ENCODE measurements at regions not wholly inside any gene's neighbourhood (a gene's known extent, or its start where the extent isn't known, plus 50 kb on each side); places are given as distances from the start of the nearest gene placed in this dataset.

- no peak for DNase-seq
- H3K4me1 ChIP-seq (ENCODE audit: control insufficient read depth, insufficient read depth, low read length) = no peaks in the 10 kb centered on the region
- H3K27ac ChIP-seq (ENCODE audit: low read depth, low read length) = no peak overlapping the region
- H3K4me3 ChIP-seq (ENCODE audit: low read length) = no peak overlapping the region
- 81 to 93% methylated on average over 3 of the region's 3 CpGs for WGBS, 2 experiments (ENCODE audit: insufficient coverage in 1 of 2, insufficient read length in 1 of 2)
- TF ChIP-seq CTCF (conservative IDR thresholded peaks at IDR 0.05) = no peak
- no peak overlapping the region for H3K9ac ChIP-seq (ENCODE audit: extremely low read depth, low read length, poor library complexity, severe bottlenecking)
- no peaks in the 10 kb centered on the region for H3K9me3 ChIP-seq (ENCODE audit: control insufficient read depth, low read length)
- Mint-ChIP-seq H3K9me3 (no peaks in the 10 kb centered on the region), H3K36me3 (ENCODE audit: low read depth) (no peaks in the 10 kb centered on the region), H3K4me1 (peaks cover 11% of the 10 kb centered on the region), H3K27ac (no peak overlapping the region), H3K4me3 (no peak overlapping the region), H3K27me3 (ENCODE audit: insufficient read depth) (peaks cover 12% of the 10 kb centered on the region)
- no peaks in the 10 kb centered on the region for H3K36me3 ChIP-seq (ENCODE audit: control insufficient read depth, insufficient read depth, low read length)
- H3K27me3 ChIP-seq (ENCODE audit: control insufficient read depth, insufficient read depth, low read length, poor library complexity, severe bottlenecking) = peaks cover 20% of the 10 kb centered on the region
Observed at GRCh38 chr13:44061876-44062275, 182.2 kb downstream of the LACC1 start.

GRCh38 chr13:44063467-44063866, 183.8 kb downstream of the LACC1 start:
- TF ChIP-seq CTCF (conservative IDR thresholded peaks at IDR 0.05) = no peak
- H3K9ac ChIP-seq (ENCODE audit: extremely low read depth, low read length, poor library complexity, severe bottlenecking) = no peak overlapping the region
- peaks cover 11% of the 10 kb centered on the region for H3K27me3 Mint-ChIP-seq (ENCODE audit: insufficient read depth)
- peaks cover 8% of the 10 kb centered on the region for H3K27me3 ChIP-seq (ENCODE audit: control insufficient read depth, insufficient read depth, low read length, poor library complexity, severe bottlenecking)
- peaks cover 14% of the 10 kb centered on the region for H3K4me1 Mint-ChIP-seq
- 93 to 97% methylated on average over 2 of the region's 2 CpGs for WGBS, 2 experiments (ENCODE audit: insufficient coverage in 1 of 2, insufficient read length in 1 of 2)
- H3K27ac ChIP-seq (ENCODE audit: low read depth, low read length) = no peak overlapping the region
- DNase-seq = no peak
- no peaks in the 10 kb centered on the region for H3K4me1 ChIP-seq (ENCODE audit: control insufficient read depth, insufficient read depth, low read length)
- no peak overlapping the region for H3K4me3 Mint-ChIP-seq
- no peaks in the 10 kb centered on the region for H3K36me3 Mint-ChIP-seq (ENCODE audit: low read depth)
- no peak overlapping the region for H3K27ac Mint-ChIP-seq
- no peaks in the 10 kb centered on the region for H3K9me3 Mint-ChIP-seq
- no peak overlapping the region for H3K4me3 ChIP-seq (ENCODE audit: low read length)
- no peaks in the 10 kb centered on the region for H3K36me3 ChIP-seq (ENCODE audit: control insufficient read depth, insufficient read depth, low read length)
- H3K9me3 ChIP-seq (ENCODE audit: control insufficient read depth, low read length) = no peaks in the 10 kb centered on the region

- H3K4me1 Mint-ChIP-seq = peaks cover 12% of the 10 kb centered on the region
Observed at GRCh38 chr13:44063881-44064280, 184.2 kb downstream of the LACC1 start.

More at GRCh38 chr13:44063881-44064280, 184.2 kb downstream of the LACC1 start:
- Mint-ChIP-seq H3K36me3 (ENCODE audit: low read depth) (no peaks in the 10 kb centered on the region), H3K9me3 (peaks cover 1% of the 10 kb centered on the region), H3K4me3 (no peak overlapping the region), H3K27me3 (ENCODE audit: insufficient read depth) (peaks cover 9% of the 10 kb centered on the region), H3K27ac (no peak overlapping the region)
- Histone ChIP-seq H3K4me3 (ENCODE audit: low read length) (no peak overlapping the region), H3K9ac (ENCODE audit: extremely low read depth, low read length, poor library complexity, severe bottlenecking) (no peak overlapping the region), H3K27me3 (ENCODE audit: control insufficient read depth, insufficient read depth, low read length, poor library complexity, severe bottlenecking) (peaks cover 4% of the 10 kb centered on the region), H3K27ac (ENCODE audit: low read depth, low read length) (no peak overlapping the region), H3K4me1 (ENCODE audit: control insufficient read depth, insufficient read depth, low read length) (no peaks in the 10 kb centered on the region), H3K36me3 (ENCODE audit: control insufficient read depth, insufficient read depth, low read length) (no peaks in the 10 kb centered on the region), H3K9me3 (ENCODE audit: control insufficient read depth, low read length) (no peaks in the 10 kb centered on the region)
- 86 to 88% methylated on average over 1 to 2 of the region's 2 CpGs for WGBS, 2 experiments (ENCODE audit: insufficient coverage in 1 of 2, insufficient read length in 1 of 2)
- DNase-seq = no peak
- no peak for TF ChIP-seq CTCF (conservative IDR thresholded peaks at IDR 0.05)

Data from endodermal cell (in vitro differentiated cells).